Epithelial cell of proximal tubule (primary cell): ENCODE measurements at regions not wholly inside any gene's neighbourhood (a gene's known extent, or its start where the extent isn't known, plus 50 kb on each side); places are given as distances from the start of the nearest gene placed in this dataset.

Experiments
- DNase-seq: peaks from one replicate; pipeline ENCODE4 v3.0.0-alpha.2; 2011; ENCODE audit warnings: low read depth
- H3K4me3 ChIP-seq: 2 replicates; pipeline ENCODE4 v1.5.1; 2011; ENCODE audit warnings: low read depth, mild to moderate bottlenecking, low read length
- CTCF ChIP-seq: conservative IDR thresholded peaks from 2 replicates; pipeline ENCODE4 v1.5.1; 2012; ENCODE audit warnings: low read depth, mild to moderate bottlenecking, low read length

- TF ChIP-seq CTCF, result no peak
- no peak for DNase-seq
- H3K4me3 ChIP-seq, result no peak overlapping the region
Observed at GRCh38 chr20:7571521-7572055, 368.7 kb downstream of the HAO1 start.

- TF ChIP-seq CTCF, result no peak
- no peak overlapping the region for H3K4me3 ChIP-seq
- peak; percentile 3 for DNase-seq
Observed at GRCh38 chr20:7579888-7580287, 360.4 kb downstream of the HAO1 start.

- no peak overlapping the region for H3K4me3 ChIP-seq
- peak; percentile 15 for DNase-seq
- no peak for TF ChIP-seq CTCF
Observed at GRCh38 chr20:7585126-7585679, 355.1 kb downstream of the HAO1 start.

- no peak overlapping the region for H3K4me3 ChIP-seq
- DNase-seq, result no peak
- TF ChIP-seq CTCF, result no peak
Observed at GRCh38 chr20:7586481-7586880, 353.8 kb downstream of the HAO1 start.

- no peak overlapping the region for H3K4me3 ChIP-seq
- TF ChIP-seq CTCF, result no peak
- DNase-seq, result no peak
Observed at GRCh38 chr20:7589164-7589563, 351.1 kb downstream of the HAO1 start.

GRCh38 chr20:7596541-7596940, 343.7 kb downstream of the HAO1 start:
- no peak overlapping the region for H3K4me3 ChIP-seq
- DNase-seq, result no peak
- no peak for TF ChIP-seq CTCF

GRCh38 chr20:7601431-7601830, 338.8 kb downstream of the HAO1 start:
- TF ChIP-seq CTCF, result no peak
- DNase-seq, result no peak

More at GRCh38 chr20:7601431-7601830, 338.8 kb downstream of the HAO1 start:
- no peak overlapping the region for H3K4me3 ChIP-seq
